ENCODE measurements at regions not wholly inside any gene's neighbourhood (a gene's known extent, or its start where the extent isn't known, plus 50 kb on each side); places are given as distances from the start of the nearest gene placed in this dataset.
"Not testable (repeated sequence)": the region's sequence is repeated elsewhere in the genome, so short reads cannot be mapped to it uniquely, and the experiment has no call there.

- DNase-seq: no peak
These were observed 420.3 kb downstream of the GABRG2 start for GRCh38 chr5:162487528-162488525.

GRCh38 chr5:162496100-162496808, 428.7 kb downstream of the GABRG2 start:
- DNase-seq: no peak

GRCh38 chr5:162497455-162497854, 429.9 kb downstream of the GABRG2 start:
- DNase-seq: no peak

- DNase-seq: no peak
These were observed 435.2 kb downstream of the GABRG2 start for GRCh38 chr5:162502780-162503179.

- no peak for DNase-seq
These were observed 436.2 kb downstream of the GABRG2 start for GRCh38 chr5:162503796-162504195.

GRCh38 chr5:162512935-162513565, 445.5 kb downstream of the GABRG2 start:
- DNase-seq: no peak

GRCh38 chr5:162514116-162514515, 446.5 kb downstream of the GABRG2 start:
- no peak for DNase-seq

GRCh38 chr5:162520878-162521277, 453.3 kb downstream of the GABRG2 start:
- DNase-seq: no peak

- no peak for DNase-seq
These were observed 461.6 kb downstream of the GABRG2 start for GRCh38 chr5:162529209-162529608.

- no peak for DNase-seq
These were observed 462.3 kb downstream of the GABRG2 start for GRCh38 chr5:162529886-162530285.

GRCh38 chr5:162543437-162543836, 475.9 kb downstream of the GABRG2 start:
- no peak for DNase-seq

GRCh38 chr5:162544905-162545304, 477.3 kb downstream of the GABRG2 start:
- no peak for DNase-seq

- no peak for DNase-seq
These were observed 482.7 kb downstream of the GABRG2 start for GRCh38 chr5:162550236-162550635.

GRCh38 chr5:162558120-162558519, 490.5 kb downstream of the GABRG2 start:
- DNase-seq: no peak

GRCh38 chr5:162567644-162568043, 500.1 kb downstream of the GABRG2 start:
- DNase-seq: no peak

- DNase-seq: no peak
These were observed 506.2 kb downstream of the GABRG2 start for GRCh38 chr5:162573758-162574157.

- no peak for DNase-seq
These were observed 524.2 kb downstream of the GABRG2 start for GRCh38 chr5:162591724-162592123.

- DNase-seq: no peak
These were observed 526.3 kb downstream of the GABRG2 start for GRCh38 chr5:162593881-162594280.

GRCh38 chr5:162603443-162604070, 536.0 kb downstream of the GABRG2 start:
- no peak for DNase-seq

- DNase-seq: no peak
These were observed 540.3 kb downstream of the GABRG2 start for GRCh38 chr5:162607879-162608278.

GRCh38 chr5:162621726-162622263, 554.2 kb downstream of the GABRG2 start:
- not testable (repeated sequence) for DNase-seq

GRCh38 chr5:162624110-162624509, 556.5 kb downstream of the GABRG2 start:
- DNase-seq: no peak

GRCh38 chr5:162637481-162637880, 569.9 kb downstream of the GABRG2 start:
- no peak for DNase-seq
